HG03439 (cell line): ENCODE measurements at regions not wholly inside any gene's neighbourhood (a gene's known extent, or its start where the extent isn't known, plus 50 kb on each side); places are given as distances from the start of the nearest gene placed in this dataset.
"Not testable (repeated sequence)": the region's sequence is repeated elsewhere in the genome, so short reads cannot be mapped to it uniquely, and the experiment has no call there.

Source experiments
- ATAC-seq: cut with Tn5 transposase; IDR thresholded peaks from one replicate; pipeline ENCODE4 v1.9.1; 2021; ENCODE audit warnings: mild to moderate bottlenecking, moderate library complexity; ENCODE audit not compliant: unreplicated experiment

GRCh38 chr7:149992366-149992765 is 118.6 kb downstream of the ATP6V0E2 start:
- ATAC-seq, result not testable (repeated sequence)

DNA sequence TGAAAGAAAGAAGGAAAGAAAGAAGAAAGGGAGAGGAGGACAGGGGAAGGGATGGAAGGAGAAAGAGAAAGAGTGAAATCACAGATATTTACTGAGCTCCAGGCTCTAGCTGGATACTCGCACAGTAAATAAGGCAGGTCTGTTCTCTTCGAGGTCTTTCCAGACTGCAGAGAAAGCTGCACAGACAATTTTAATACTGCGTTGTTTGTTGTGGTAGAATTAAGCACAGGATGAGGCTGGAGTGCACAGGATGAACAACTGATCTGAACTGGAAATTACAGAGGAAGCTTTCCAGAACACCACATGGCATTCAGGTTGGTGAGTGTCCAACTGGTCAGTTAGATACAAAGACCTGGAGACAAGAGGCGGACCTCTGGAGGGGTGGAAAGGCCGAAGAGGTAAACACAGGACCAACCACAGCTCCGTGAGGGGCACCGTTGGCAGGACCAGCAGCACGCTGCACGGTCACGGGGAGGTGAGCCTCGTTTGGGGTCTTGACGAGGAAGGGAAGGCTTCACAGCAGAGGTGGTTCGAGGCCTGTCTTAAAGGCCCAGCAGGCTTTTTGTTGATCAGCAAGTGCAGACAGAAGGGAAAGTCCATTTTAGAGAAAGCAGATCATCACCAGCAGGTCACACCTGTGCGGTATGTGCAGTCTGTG is 121.7 kb downstream of the ATP6V0E2 start:
- ATAC-seq, result not testable (repeated sequence)

- ATAC-seq, result not testable (repeated sequence)
These were observed 127.2 kb downstream of the ATP6V0E2 start for GRCh38 chr7:150000780-150001599.

DNA sequence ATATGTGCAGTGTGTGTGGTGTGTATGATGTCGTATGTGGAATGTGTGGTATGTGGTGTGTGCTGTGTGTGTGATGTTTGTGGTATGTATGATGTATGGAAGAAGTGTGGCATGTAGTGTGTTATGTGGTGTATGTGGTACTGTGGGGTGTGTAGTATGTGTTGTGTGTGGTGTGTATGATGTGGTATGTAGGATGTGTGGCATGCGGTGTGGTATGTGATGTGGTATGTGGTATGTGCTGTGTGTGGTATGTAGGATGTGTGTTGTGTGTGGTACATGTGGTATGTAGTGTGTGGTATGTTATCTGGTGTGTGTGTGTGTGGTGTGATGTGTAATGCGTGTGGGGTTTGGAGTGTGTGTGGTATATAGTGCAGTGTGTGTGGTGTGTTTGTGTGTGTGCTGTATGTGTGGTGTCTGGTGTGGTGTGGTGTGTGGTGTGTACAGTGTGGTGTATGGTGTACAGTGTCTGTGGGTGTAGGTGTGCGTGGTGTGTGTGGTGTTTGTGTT is 129.6 kb downstream of the ATP6V0E2 start:
- no peak for ATAC-seq

DNA sequence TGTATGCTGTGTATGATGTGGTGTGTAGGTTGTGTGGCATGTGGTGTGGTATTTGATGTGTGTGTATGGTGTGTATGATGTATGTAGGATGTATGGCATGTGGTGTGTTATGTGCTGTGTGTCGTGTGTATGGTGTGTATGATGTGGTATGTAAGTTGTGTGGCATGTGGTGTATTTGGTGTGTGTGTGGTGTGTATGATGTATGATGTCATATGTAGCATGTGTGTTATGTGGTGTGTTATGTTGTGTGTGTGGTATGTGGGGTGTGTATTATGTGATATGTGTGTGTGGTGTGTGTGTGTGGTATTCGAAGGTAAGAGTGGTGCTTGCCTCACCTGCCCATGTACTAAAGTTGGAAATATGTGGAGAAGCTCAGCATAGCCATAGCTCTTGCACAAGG is 130.2 kb downstream of the ATP6V0E2 start:
- not testable (repeated sequence) for ATAC-seq

DNA sequence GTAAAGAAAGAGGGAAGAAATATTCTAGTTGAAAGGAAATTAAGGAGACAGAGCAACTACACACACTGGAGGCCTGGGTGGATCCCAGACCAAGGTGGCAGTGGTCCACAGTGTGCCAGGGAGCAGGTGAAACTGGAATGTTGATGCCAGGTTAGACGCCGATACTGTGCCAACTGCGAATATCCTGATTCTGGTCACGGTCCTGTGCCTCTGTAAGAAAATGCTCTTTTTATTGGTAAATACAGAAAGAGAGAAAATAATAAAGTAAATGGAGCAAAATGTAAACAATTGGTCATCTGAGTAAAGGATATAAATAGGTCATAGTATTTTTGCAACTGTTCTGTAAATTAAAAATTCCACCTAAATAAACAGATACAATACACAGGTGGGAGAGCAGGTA is 131.1 kb downstream of the ATP6V0E2 start:
- ATAC-seq, result not testable (repeated sequence)

DNA sequence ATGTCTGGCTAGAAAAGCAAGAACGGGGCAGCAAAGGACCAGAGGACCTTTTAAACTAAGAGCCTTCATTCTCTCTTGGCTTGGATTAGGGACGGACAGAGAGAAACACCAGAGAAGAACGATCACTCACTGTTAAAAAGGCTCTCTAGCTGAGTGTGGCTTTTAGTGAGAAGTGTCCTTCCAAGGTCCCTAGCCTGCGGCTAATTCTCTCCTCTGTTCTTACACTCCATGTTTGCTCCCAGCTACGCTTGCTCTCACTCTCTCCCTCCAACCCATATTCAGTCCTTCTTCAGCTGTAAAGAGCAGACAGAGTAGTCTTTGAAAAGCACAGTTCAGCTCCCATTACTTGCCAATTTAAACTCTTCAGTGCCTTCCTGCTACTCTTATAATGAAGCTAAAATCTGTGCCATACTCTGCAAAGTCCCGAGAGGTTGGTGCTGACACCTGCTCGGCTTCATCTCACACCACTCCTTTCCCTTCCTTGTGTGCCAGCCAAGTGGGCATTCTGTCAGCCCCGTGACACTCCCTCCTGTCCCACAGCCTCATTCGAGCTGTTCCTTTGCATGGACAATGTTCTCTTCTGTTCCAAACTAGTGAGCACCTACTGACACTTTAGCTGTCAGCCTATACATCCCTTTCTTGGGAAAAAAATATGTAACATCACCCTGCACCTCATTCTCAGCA is 136.0 kb downstream of the ATP6V0E2 start:
- ATAC-seq, result not testable (repeated sequence)

DNA sequence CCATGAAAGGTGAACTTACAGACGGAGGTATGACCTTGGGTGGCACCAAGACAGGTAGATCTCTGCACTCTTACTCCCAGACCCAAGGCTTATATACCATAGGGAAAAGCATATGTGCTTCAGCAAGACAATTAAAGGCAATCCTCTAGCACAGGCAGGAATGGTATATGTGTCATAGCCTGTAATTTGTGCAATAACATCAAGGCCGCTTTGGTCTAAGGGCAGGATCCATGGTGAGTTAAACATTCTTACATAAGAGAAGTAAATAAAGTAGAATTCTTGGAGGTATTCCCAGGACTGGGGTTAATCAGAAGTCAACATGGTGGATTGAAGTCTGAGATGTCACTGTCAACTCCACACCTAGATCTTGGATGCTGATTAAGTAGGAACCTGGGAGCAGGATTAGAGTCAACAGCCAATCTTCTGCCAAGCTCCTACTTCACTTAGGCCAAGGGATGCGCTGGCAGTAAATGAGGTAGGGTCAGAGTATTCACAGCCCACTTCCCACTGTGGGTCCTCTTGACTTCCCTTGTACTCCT is 143.0 kb downstream of the ATP6V0E2 start:
- ATAC-seq, result not testable (repeated sequence)

- ATAC-seq, result not testable (repeated sequence)
These were observed 146.4 kb downstream of the ATP6V0E2 start for GRCh38 chr7:150020210-150020609.

GRCh38 chr7:150024550-150025490 is 151.1 kb downstream of the ATP6V0E2 start:
- ATAC-seq, result not testable (repeated sequence)

GRCh38 chr7:150025802-150026201 is 152.0 kb downstream of the ATP6V0E2 start:
- not testable (repeated sequence) for ATAC-seq

DNA sequence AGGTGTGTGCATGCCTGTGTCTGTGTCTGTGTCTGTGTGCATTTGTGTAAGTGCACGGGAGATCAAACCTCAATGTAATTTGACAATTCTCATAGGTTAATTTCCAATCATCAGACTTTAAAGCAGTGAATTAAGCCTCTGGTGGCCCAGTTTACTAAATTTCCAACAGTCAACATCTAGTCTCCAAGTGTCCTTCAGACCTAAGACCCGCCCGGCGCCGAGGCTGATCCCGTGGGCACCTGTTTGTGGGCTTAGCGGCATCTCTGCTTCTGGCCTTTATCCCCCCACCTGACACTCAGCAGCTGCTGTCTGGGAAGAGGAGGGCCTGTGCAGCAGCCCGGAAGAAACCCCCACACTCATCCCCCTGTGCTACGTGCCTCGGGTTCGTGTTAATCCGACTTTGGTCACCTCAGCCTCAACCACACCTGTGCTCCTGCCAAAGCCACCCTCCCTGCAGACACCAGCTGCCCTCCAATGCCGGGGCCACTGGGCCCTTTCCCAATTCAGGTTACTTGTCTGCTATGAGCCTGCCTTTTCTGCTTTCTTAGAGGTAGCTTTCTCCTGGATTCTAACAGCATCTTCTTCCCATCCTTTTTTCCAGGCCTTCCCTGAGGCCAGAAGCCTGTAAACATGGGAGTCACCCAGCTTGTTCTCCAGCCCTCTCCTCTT is 154.7 kb downstream of the ATP6V0E2 start:
- ATAC-seq, result not testable (repeated sequence)

DNA sequence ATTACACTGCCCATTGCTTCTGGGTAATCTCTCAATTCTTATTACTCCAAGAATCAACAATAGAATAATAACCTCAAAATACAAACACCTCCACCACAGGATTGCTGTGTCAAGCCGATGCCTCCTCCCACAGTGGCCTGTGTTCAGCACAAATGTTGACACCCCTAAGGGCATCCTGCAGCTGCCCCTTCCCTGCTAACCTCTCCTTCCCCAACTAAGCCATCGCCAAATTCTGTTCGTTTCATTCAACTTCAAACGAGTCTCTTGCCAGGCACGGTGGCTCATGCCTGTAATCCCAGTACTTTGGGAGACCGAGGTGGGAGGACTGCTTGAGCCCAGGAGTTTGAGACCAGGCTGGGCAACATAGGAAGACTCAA is 155.2 kb downstream of the ATP6V0E2 start:
- not testable (repeated sequence) for ATAC-seq

DNA sequence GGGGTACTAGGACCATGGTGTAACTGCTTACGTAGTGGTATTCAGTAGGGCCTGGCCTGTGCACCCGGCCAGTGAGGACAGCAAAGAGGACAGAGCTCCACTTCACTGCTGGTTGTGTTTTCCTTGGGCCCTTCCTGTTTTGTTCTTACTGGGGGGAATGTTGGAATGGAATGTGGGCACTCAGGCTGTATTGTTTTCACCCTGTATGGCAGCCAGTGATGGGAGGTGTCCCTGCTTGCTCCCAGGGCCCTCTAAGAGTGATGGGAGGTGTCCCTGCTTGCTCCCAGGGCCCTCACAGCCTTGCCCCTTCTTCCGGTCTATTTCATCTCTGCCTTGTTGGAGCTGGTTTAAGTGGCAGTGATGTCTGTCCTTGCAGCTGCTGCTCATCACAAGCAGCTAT is 158.0 kb downstream of the ATP6V0E2 start:
- ATAC-seq, result not testable (repeated sequence)

GRCh38 chr7:150033711-150034110 is 159.9 kb downstream of the ATP6V0E2 start:
- ATAC-seq, result not testable (repeated sequence)

- ATAC-seq, result not testable (repeated sequence)
These were observed 162.0 kb downstream of the ATP6V0E2 start for GRCh38 chr7:150035769-150036168.

- not testable (repeated sequence) for ATAC-seq
These were observed 165.3 kb downstream of the ATP6V0E2 start for GRCh38 chr7:150039061-150039460.

DNA sequence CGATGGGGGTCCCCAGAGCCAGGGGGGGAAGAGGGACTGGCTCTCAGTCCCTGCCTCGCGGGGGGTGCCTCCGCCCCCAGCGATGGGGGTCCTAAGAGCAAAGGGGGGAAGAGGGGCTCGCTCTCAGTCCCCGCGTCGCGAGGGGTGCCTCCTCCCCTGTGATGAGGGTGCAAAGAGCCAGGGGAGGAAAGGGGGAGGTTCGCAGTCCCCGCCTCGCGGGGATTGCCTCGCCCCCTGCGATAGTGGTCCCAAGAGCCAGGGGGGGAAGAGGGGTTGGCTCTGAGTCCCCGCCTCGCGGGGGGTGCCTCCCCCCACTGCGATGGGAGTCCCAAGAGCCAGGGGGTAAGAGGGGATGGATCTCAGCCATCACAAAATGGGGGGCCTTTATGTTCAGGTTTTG is 168.5 kb downstream of the ATP6V0E2 start:
- ATAC-seq, result not testable (repeated sequence)

DNA sequence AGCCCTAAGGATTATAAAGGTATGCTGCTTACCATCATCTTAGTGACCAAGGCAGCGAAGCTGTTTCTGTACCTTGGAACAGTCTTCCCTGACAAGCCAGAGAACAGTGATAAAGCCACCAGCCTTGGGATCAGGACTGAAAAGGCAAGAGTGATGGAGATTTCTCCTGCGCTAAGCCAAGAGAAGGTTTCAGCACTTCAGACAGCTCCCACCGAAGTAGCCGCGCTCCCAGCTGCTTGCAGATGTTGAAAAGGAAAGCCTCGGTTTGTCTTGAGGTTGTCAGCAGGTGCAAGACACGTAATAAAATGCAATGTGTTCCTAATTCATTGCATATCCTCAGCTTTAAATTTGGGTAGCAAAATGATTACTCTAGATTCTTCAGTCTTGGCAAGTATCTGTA is 171.0 kb downstream of the ATP6V0E2 start:
- ATAC-seq, result not testable (repeated sequence)
